H9 (cell line): ENCODE measurements at regions not wholly inside any gene's neighbourhood (a gene's known extent, or its start where the extent isn't known, plus 50 kb on each side); places are given as distances from the start of the nearest gene placed in this dataset.
"Not testable (repeated sequence)": the region's sequence is repeated elsewhere in the genome, so short reads cannot be mapped to it uniquely, and the experiment has no call there.

ENCODE experiments used
- DNase-seq: peaks from one replicate; pipeline ENCODE4 v3.0.0-alpha.2; 2017
- H2AFZ ChIP-seq: one replicate; pipeline ENCODE4 v1.6.1; 2013; ENCODE audit warnings: mild to moderate bottlenecking, low read length, control low read depth, moderate library complexity
- H2AK5ac ChIP-seq: 2 replicates; pipeline ENCODE4 v1.6.1; 2013; ENCODE audit warnings: low read length, control low read depth, mixed read lengths; ENCODE audit not compliant: insufficient read length
- H2BK120ac ChIP-seq: one replicate; pipeline ENCODE4 v1.6.1; 2013; ENCODE audit warnings: low read depth, mild to moderate bottlenecking, low read length, control low read depth, inconsistent platforms; ENCODE audit not compliant: poor library complexity, severe bottlenecking
- H2BK12ac ChIP-seq: 2 replicates; pipeline ENCODE4 v1.6.1; 2013; ENCODE audit warnings: low read length, control low read depth, mixed read lengths, low read depth; ENCODE audit not compliant: insufficient read length
- H2BK15ac ChIP-seq: 2 replicates; pipeline ENCODE4 v1.6.1; 2013; ENCODE audit warnings: low read depth, low read length, control low read depth
- H2BK20ac ChIP-seq: one replicate; pipeline ENCODE4 v1.6.1; 2013; ENCODE audit warnings: low read depth, mild to moderate bottlenecking, low read length, control low read depth, inconsistent platforms; ENCODE audit not compliant: poor library complexity, severe bottlenecking
- H2BK5ac ChIP-seq: 2 replicates; pipeline ENCODE4 v1.6.1; 2013; ENCODE audit warnings: low read length, control low read depth, mixed read lengths; ENCODE audit not compliant: insufficient read length
- H3K14ac ChIP-seq: 2 replicates; pipeline ENCODE4 v1.6.1; 2013; ENCODE audit warnings: low read length, control low read depth; ENCODE audit not compliant: insufficient read depth
- H3K18ac ChIP-seq: 2 replicates; pipeline ENCODE4 v1.6.1; 2013; ENCODE audit warnings: low read depth, mild to moderate bottlenecking, mixed read lengths, low read length, control low read depth; ENCODE audit not compliant: insufficient read length
- H3K23ac ChIP-seq: 2 replicates; pipeline ENCODE4 v1.6.1; 2013; ENCODE audit warnings: low read length, control low read depth, mixed read lengths, low read depth; ENCODE audit not compliant: insufficient read length
- H3K23me2 ChIP-seq: 2 replicates; pipeline ENCODE4 v1.6.1; 2013; ENCODE audit warnings: low read depth, mild to moderate bottlenecking, mixed read lengths, low read length, control low read depth; ENCODE audit not compliant: insufficient read length, poor library complexity, severe bottlenecking
- H3K27ac ChIP-seq: 2 replicates; pipeline ENCODE4 v1.5.1; 2013; ENCODE audit warnings: low read length, control low read depth, mixed read lengths, low read depth; ENCODE audit not compliant: insufficient read length
- H3K27me3 ChIP-seq: 2 replicates; pipeline ENCODE4 v1.6.1; 2013; ENCODE audit warnings: low read length, control low read depth, inconsistent platforms; ENCODE audit not compliant: insufficient read depth
- H3K4ac ChIP-seq: 2 replicates; pipeline ENCODE4 v1.6.1; 2013; ENCODE audit warnings: low read depth, mild to moderate bottlenecking, control low read depth, inconsistent platforms, low read length, moderate library complexity
- H3K4me1 ChIP-seq: 2 replicates; pipeline ENCODE4 v1.6.1; 2013; ENCODE audit warnings: low read length, control low read depth, inconsistent platforms; ENCODE audit not compliant: insufficient read depth
- H3K4me2 ChIP-seq: 2 replicates; pipeline ENCODE4 v1.6.1; 2013; ENCODE audit warnings: low read length, control low read depth, mixed read lengths; ENCODE audit not compliant: insufficient read length, insufficient read depth
- H3K56ac ChIP-seq: 2 replicates; pipeline ENCODE4 v1.6.1; 2013; ENCODE audit warnings: low read depth, mild to moderate bottlenecking, mixed read lengths, low read length, control low read depth; ENCODE audit not compliant: insufficient read length
- H3K79me1 ChIP-seq: 2 replicates; pipeline ENCODE4 v1.6.1; 2013; ENCODE audit warnings: low read depth, mild to moderate bottlenecking, moderate library complexity, low read length, control low read depth, inconsistent platforms; ENCODE audit not compliant: insufficient read depth, poor library complexity, severe bottlenecking
- H3K79me2 ChIP-seq: 2 replicates; pipeline ENCODE4 v1.6.1; 2013; ENCODE audit warnings: low read length, control low read depth, inconsistent platforms; ENCODE audit not compliant: insufficient read depth
- H3K9ac ChIP-seq: 2 replicates; pipeline ENCODE4 v1.6.1; 2013; ENCODE audit warnings: low read length, control low read depth, mixed read lengths; ENCODE audit not compliant: insufficient read length; ENCODE audit errors: extremely low read depth
- H3K9me3 ChIP-seq: one replicate; pipeline ENCODE4 v1.6.1; 2013; ENCODE audit warnings: low read depth, low read length, inconsistent platforms; ENCODE audit not compliant: control insufficient read depth
- H3T11ph ChIP-seq: one replicate; pipeline ENCODE4 v1.6.1; 2013; ENCODE audit warnings: mild to moderate bottlenecking, low read length, control low read depth, inconsistent platforms
- H4K20me1 ChIP-seq: one replicate; pipeline ENCODE4 v1.6.1; 2013; ENCODE audit not compliant: control insufficient read depth, insufficient read length, insufficient read depth
- H4K5ac ChIP-seq: 2 replicates; pipeline ENCODE4 v1.6.1; 2013; ENCODE audit warnings: low read depth, mild to moderate bottlenecking, mixed read lengths, low read length, control low read depth; ENCODE audit not compliant: insufficient read length
- H4K8ac ChIP-seq: replicated peaks from 2 replicates; pipeline ENCODE4 v1.6.1; 2013; ENCODE audit warnings: low read length, control low read depth, mixed read lengths, low read depth; ENCODE audit not compliant: insufficient read length
- H4K91ac ChIP-seq: 2 replicates; pipeline ENCODE4 v1.6.1; 2013; ENCODE audit warnings: low read depth, mild to moderate bottlenecking, moderate library complexity, mixed read lengths, low read length, control low read depth; ENCODE audit not compliant: insufficient read length
- H3K27ac Mint-ChIP-seq, 3 experiments: 2 replicates in 2 of 3; 3 replicates in 1 of 3; pipeline ENCODE4 v1.8.0; 2020 to 2021; ENCODE audit warnings: mixed read lengths in 3 of 3, mild to moderate bottlenecking in 1 of 3, moderate library complexity in 1 of 3
- H3K27me3 Mint-ChIP-seq: 2 replicates; pipeline ENCODE4 v1.8.0; 2021; ENCODE audit warnings: low read depth, mild to moderate bottlenecking, moderate library complexity, mixed read lengths
- H3K36me3 Mint-ChIP-seq, 3 experiments: 2 replicates in 2 of 3; 3 replicates in 1 of 3; pipeline ENCODE4 v1.8.0; 2020 to 2021; ENCODE audit warnings: low read depth in 3 of 3, mixed read lengths in 3 of 3; ENCODE audit not compliant: insufficient read depth in 1 of 3
- H3K4me1 Mint-ChIP-seq, 2 experiments: 2 replicates each; pipeline ENCODE4 v1.8.0; 2020; ENCODE audit warnings: mixed read lengths in 2 of 2
- H3K4me3 Mint-ChIP-seq, 2 experiments: 2 replicates in 1 of 2; 3 replicates in 1 of 2; pipeline ENCODE4 v1.8.0; 2020 to 2021; ENCODE audit warnings: mild to moderate bottlenecking in 2 of 2, mixed read lengths in 2 of 2, moderate library complexity in 1 of 2
- H3K9me3 Mint-ChIP-seq, 2 experiments: 2 replicates in 1 of 2; 3 replicates in 1 of 2; pipeline ENCODE4 v1.8.0; 2020; ENCODE audit warnings: mild to moderate bottlenecking in 2 of 2, mixed read lengths in 2 of 2, moderate library complexity in 1 of 2
- CTCF ChIP-seq: fragments of 200-600 bp; sonication (generic); conservative IDR thresholded peaks from 3 replicates; pipeline ENCODE4 v1.8.0; 2021; ENCODE audit warnings: antibody characterized with exemption, mild to moderate bottlenecking
- WGBS: extraction: QIAGEN DNeasy Blood & Tissue Kit; methylation state at CpG from one replicate; pipeline ENCODE4 v1.1.7; 2013; ENCODE audit warnings: missing lambda C conversion rate, low lambda C conversion rate, mixed read lengths; ENCODE audit not compliant: insufficient read length; ENCODE audit errors: extremely low coverage; 5-methylcytosine and 5-hydroxymethylcytosine counted together

GRCh38 chr16:61419791-61420190, 616.4 kb downstream of the CDH8 start:
- H3K14ac ChIP-seq, result no peak overlapping the region
- H3K4me3 Mint-ChIP-seq, result no peak overlapping the region
- no peak overlapping the region for H3K23ac ChIP-seq
- H3K4ac ChIP-seq, result no peak overlapping the region
- no peak overlapping the region for H2BK15ac ChIP-seq
- no peaks in the 10 kb centered on the region for H3K36me3 Mint-ChIP-seq
- no peak for DNase-seq
- H3K56ac ChIP-seq, result no peak overlapping the region
- peaks cover 6 to 10% of the 10 kb centered on the region in 2 experiments for H3K4me1 Mint-ChIP-seq
- no peak overlapping the region for H2BK120ac ChIP-seq
- no peaks in the 10 kb centered on the region for H3K79me1 ChIP-seq
- H3K23me2 ChIP-seq, result no peaks in the 10 kb centered on the region
- H3K18ac ChIP-seq, result no peak overlapping the region
- no peak overlapping the region for H3K27ac ChIP-seq
- no peak overlapping the region for H4K8ac ChIP-seq
- no peak overlapping the region for H3K4me2 ChIP-seq
- no peak overlapping the region for H3T11ph ChIP-seq
- TF ChIP-seq CTCF, result no peak
- no peak overlapping the region for H2BK5ac ChIP-seq
- no peak overlapping the region; a peak in 1 of 7 replicates for H3K27ac Mint-ChIP-seq
- H2BK12ac ChIP-seq, result no peak overlapping the region
- H3K9me3 ChIP-seq, result no peaks in the 10 kb centered on the region
- no peak overlapping the region for H2AFZ ChIP-seq
- H4K20me1 ChIP-seq, result no peaks in the 10 kb centered on the region
- no peak overlapping the region for H2AK5ac ChIP-seq
- no peaks in the 10 kb centered on the region for H3K9me3 Mint-ChIP-seq
- no peak overlapping the region for H4K5ac ChIP-seq
- H4K91ac ChIP-seq, result no peak overlapping the region
- no peaks in the 10 kb centered on the region for H3K27me3 ChIP-seq
- no peaks in the 10 kb centered on the region for H3K4me1 ChIP-seq
- WGBS, result no CpG with 5 or more reads among the region's 2 CpGs
- H2BK20ac ChIP-seq, result no peak overlapping the region
- no peaks in the 10 kb centered on the region for H3K27me3 Mint-ChIP-seq
- no peaks in the 10 kb centered on the region for H3K79me2 ChIP-seq
- H3K9ac ChIP-seq, result no peak overlapping the region

- H2AFZ ChIP-seq, H2AK5ac ChIP-seq, H4K8ac ChIP-seq, H2BK120ac ChIP-seq, H2BK12ac ChIP-seq, H3K9ac ChIP-seq, DNase-seq, H3K23me2 ChIP-seq, H3K18ac ChIP-seq, H3K23ac ChIP-seq, H4K20me1 ChIP-seq, H4K91ac ChIP-seq, H3K27ac Mint-ChIP-seq, H2BK20ac ChIP-seq, H3K36me3 Mint-ChIP-seq, H3K4ac ChIP-seq, H2BK5ac ChIP-seq, H3K9me3 Mint-ChIP-seq, H3T11ph ChIP-seq, H3K4me2 ChIP-seq, H3K56ac ChIP-seq, H4K5ac ChIP-seq, H3K4me1 ChIP-seq, H3K79me2 ChIP-seq, H3K4me3 Mint-ChIP-seq, H3K27ac ChIP-seq, H3K27me3 Mint-ChIP-seq, H3K9me3 ChIP-seq, H2BK15ac ChIP-seq, H3K79me1 ChIP-seq, H3K14ac ChIP-seq, H3K4me1 Mint-ChIP-seq, H3K27me3 ChIP-seq: not testable (repeated sequence)
Measured at GRCh38 chr16:61418802-61419201, 617.4 kb downstream of the CDH8 start.
